CD14-positive monocyte (primary cell): ENCODE measurements at regions not wholly inside any gene's neighbourhood (a gene's known extent, or its start where the extent isn't known, plus 50 kb on each side); places are given as distances from the start of the nearest gene placed in this dataset.
"Not testable (repeated sequence)": the region's sequence is repeated elsewhere in the genome, so short reads cannot be mapped to it uniquely, and the experiment has no call there.

Experiments
- DNase-seq, 3 donors: peaks; one replicate each; pipeline ENCODE4 v3.0.0-alpha.2; 2011 to 2022
- H2AFZ ChIP-seq: 2 replicates; pipeline ENCODE4 v1.6.0; 2012; ENCODE audit warnings: mild to moderate bottlenecking, low read depth, low read length, inconsistent platforms; ENCODE audit not compliant: insufficient read depth, poor library complexity, severe bottlenecking
- H3K27ac ChIP-seq, 2 donors: 1 replicate in 1 of 2; 2 replicates in 1 of 2; pipeline ENCODE4 v1.5.1; 2012 to 2013; ENCODE audit warnings: low read length in 2 of 2, control low read depth in 1 of 2, inconsistent platforms in 1 of 2, low read depth in 1 of 2, mild to moderate bottlenecking in 1 of 2
- H3K27me3 ChIP-seq, 2 donors: one replicate each; pipeline versions ENCODE4 v1.6.0 to v1.6.1; 2011 to 2013; ENCODE audit warnings: low read length in 2 of 2; ENCODE audit not compliant: control insufficient read depth in 2 of 2, insufficient read depth in 2 of 2
- H3K36me3 ChIP-seq, 2 donors: replicated peaks in 1 of 2; 1 replicate in 1 of 2; 2 replicates in 1 of 2; pipeline versions ENCODE4 v1.5.1 to v1.6.1; 2012 to 2013; ENCODE audit warnings: low read length in 2 of 2, control low read depth in 1 of 2, inconsistent platforms in 1 of 2, mild to moderate bottlenecking in 1 of 2; ENCODE audit not compliant: insufficient read depth in 2 of 2, control insufficient read depth in 1 of 2
- H3K4me1 ChIP-seq, 2 donors: 1 replicate in 1 of 2; 2 replicates in 1 of 2; pipeline versions ENCODE4 v1.5.1 to v1.6.1; 2012 to 2013; ENCODE audit warnings: low read length in 2 of 2, control low read depth in 1 of 2, inconsistent platforms in 1 of 2, mild to moderate bottlenecking in 1 of 2, moderate library complexity in 1 of 2; ENCODE audit not compliant: insufficient read depth in 2 of 2, control insufficient read depth in 1 of 2
- H3K4me2 ChIP-seq: replicated peaks from 2 replicates; pipeline ENCODE3; 2012; ENCODE audit warnings: low read length, moderate library complexity, mild to moderate bottlenecking; ENCODE audit not compliant: poor library complexity, severe bottlenecking; ENCODE audit errors: extremely low read depth
- H3K4me3 ChIP-seq, 3 experiments: fragments of 200-600 bp in 1 of 3; sonication (generic) in 1 of 3; replicated peaks in 1 of 3; 1 replicate in 2 of 3; 2 replicates in 1 of 3; pipeline ENCODE4 v1.5.1; 2011 to 2013; ENCODE audit warnings: low read length in 3 of 3, mild to moderate bottlenecking in 3 of 3, control low read depth in 2 of 3, low read depth in 2 of 3, inconsistent platforms in 1 of 3, moderate library complexity in 1 of 3
- H3K79me2 ChIP-seq: 2 replicates; pipeline ENCODE4 v1.6.0; 2012; ENCODE audit warnings: mild to moderate bottlenecking, control low read depth, inconsistent platforms, low read length, moderate library complexity; ENCODE audit not compliant: insufficient read depth
- H3K9ac ChIP-seq: 2 replicates; pipeline ENCODE4 v1.6.0; 2017; ENCODE audit warnings: low read length, mild to moderate bottlenecking; ENCODE audit not compliant: insufficient read depth, poor library complexity, severe bottlenecking
- H3K9me3 ChIP-seq, 2 donors: replicated peaks in 1 of 2; 1 replicate in 1 of 2; 2 replicates in 1 of 2; pipeline versions ENCODE4 v1.5.1 to v1.6.1; 2012 to 2013; ENCODE audit warnings: low read length in 2 of 2, control low read depth in 1 of 2; ENCODE audit not compliant: control insufficient read depth in 1 of 2, insufficient read depth in 1 of 2
- H4K20me1 ChIP-seq: 2 replicates; pipeline ENCODE4 v1.6.0; 2012; ENCODE audit warnings: mild to moderate bottlenecking, low read length, control low read depth, moderate library complexity; ENCODE audit not compliant: insufficient read depth
- H3K27ac Mint-ChIP-seq, 7 donors: one replicate each; pipeline ENCODE4 v1.8.0; 2020; ENCODE audit warnings: mild to moderate bottlenecking in 7 of 7, mixed read lengths in 7 of 7, moderate library complexity in 6 of 7, inconsistent platforms in 2 of 7
- H3K27me3 Mint-ChIP-seq, 3 donors: one replicate each; pipeline ENCODE4 v1.8.0; 2021 to 2022; ENCODE audit warnings: low read depth in 3 of 3, mild to moderate bottlenecking in 3 of 3, mixed read lengths in 3 of 3, moderate library complexity in 3 of 3, inconsistent platforms in 1 of 3
- H3K36me3 Mint-ChIP-seq, 2 donors: one replicate each; pipeline ENCODE4 v1.8.0; 2020; ENCODE audit warnings: mixed read lengths in 2 of 2, inconsistent platforms in 1 of 2, mild to moderate bottlenecking in 1 of 2
- H3K4me1 Mint-ChIP-seq: one replicate; pipeline ENCODE4 v1.8.0; 2020; ENCODE audit warnings: mild to moderate bottlenecking, mixed read lengths
- H3K4me3 Mint-ChIP-seq, 2 donors: one replicate each; pipeline ENCODE4 v1.8.0; 2020; ENCODE audit warnings: mild to moderate bottlenecking in 2 of 2, mixed read lengths in 2 of 2, moderate library complexity in 1 of 2
- H3K9me3 Mint-ChIP-seq, 7 donors: one replicate each; pipeline ENCODE4 v1.8.0; 2020 to 2022; ENCODE audit warnings: mixed read lengths in 7 of 7, mild to moderate bottlenecking in 6 of 7, moderate library complexity in 6 of 7, inconsistent platforms in 2 of 7
- WGBS: methylation state at CpG from one replicate; pipeline ENCODE4 v1.1.5; 2013; ENCODE audit warnings: missing lambda C conversion rate; ENCODE audit not compliant: insufficient coverage; 5-methylcytosine and 5-hydroxymethylcytosine counted together
- intact Hi-C, 2 donors: fragments of 100-400 bp; cut with micrococcal nuclease; formaldehyde crosslinking; loops; one replicate each; pipeline versions ENCODE4 v1.15.0 to v1.15.1; 2023
- TF ChIP-seq, protein P1 (sequence below): fragments of 200-600 bp; IDR thresholded peaks from one replicate; pipeline ENCODE4 v1.8.0; 2022; ENCODE audit warnings: antibody characterized with exemption, mild to moderate bottlenecking

DNA sequence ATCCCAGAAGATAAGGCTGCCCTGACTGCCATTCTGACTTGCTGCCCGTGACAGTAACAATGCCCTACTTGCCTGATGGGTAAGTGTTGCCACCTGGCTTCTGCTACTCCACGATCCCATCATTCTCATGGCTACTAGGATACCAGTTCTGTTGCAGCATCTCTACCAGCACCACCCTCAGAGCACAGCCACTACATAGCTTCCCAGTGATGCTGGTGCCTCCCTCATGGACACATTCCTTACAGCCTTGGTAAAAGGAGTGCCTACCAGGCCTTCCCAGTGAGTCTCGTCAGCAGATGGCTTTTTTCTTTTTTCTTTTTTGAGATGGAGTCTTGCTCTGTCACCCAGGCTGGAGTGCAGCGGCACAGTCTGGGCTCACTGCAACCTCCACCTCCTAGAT, 84.4 kb upstream of the CMKLR1 start:
- Mint-ChIP-seq H3K27me3 (peaks cover 4 to 12% (median 11%) of the 10 kb centered on the region in 3 donors), H3K27ac (no peak overlapping the region)

DNA sequence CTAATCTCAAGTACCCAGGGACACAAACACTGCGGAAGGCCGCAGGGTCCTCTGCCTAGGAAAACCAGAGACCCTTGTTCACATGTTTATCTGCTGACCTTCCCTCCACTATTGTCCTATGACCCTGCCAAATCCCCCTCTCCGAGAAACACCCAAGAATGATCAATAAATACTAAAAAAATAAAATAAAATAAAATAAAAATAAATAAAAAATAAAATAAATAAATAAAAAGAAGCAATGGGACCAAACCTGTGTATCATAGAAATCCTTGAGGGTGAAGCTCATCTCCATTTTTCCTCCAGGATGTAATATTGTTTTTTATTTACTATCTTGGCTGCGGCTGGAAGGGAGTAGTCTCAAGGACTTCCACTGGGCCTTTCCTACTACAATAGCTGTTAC, 82.0 kb upstream of the CMKLR1 start:
- H3K4me3 ChIP-seq, H3K27ac Mint-ChIP-seq, H3K4me1 Mint-ChIP-seq, intact Hi-C loops, H3K4me1 ChIP-seq, H3K79me2 ChIP-seq, H3K27ac ChIP-seq, H3K4me3 Mint-ChIP-seq, H3K9me3 ChIP-seq, H3K36me3 ChIP-seq, H3K9ac ChIP-seq, H3K4me2 ChIP-seq, H3K36me3 Mint-ChIP-seq, DNase-seq, H2AFZ ChIP-seq, H4K20me1 ChIP-seq, H3K27me3 ChIP-seq: not testable (repeated sequence)
- WGBS: no CpG with 5 or more reads among the region's 4 CpGs
- H3K27me3 Mint-ChIP-seq: peaks cover 5 to 11% (median 5%) of the 10 kb centered on the region in 3 donors
- peaks cover 0 to 11% (median 2%) of the 10 kb centered on the region in 7 donors for H3K9me3 Mint-ChIP-seq

More for the DNA sequence above, 84.4 kb upstream of the CMKLR1 start:
- intact Hi-C loops: no loop called here
- Mint-ChIP-seq H3K4me3 (no peak overlapping the region), H3K9me3 (peaks cover 0 to 2% (median 0%) of the 10 kb centered on the region in 7 donors), H3K4me1 (no peaks in the 10 kb centered on the region), H3K36me3 (no peaks in the 10 kb centered on the region)
- no peak overlapping the region for H3K4me2 ChIP-seq
- H4K20me1 ChIP-seq: no peaks in the 10 kb centered on the region
- peaks cover 0 to 3% of the 10 kb centered on the region in 2 donors for H3K27me3 ChIP-seq
- no peaks in the 10 kb centered on the region for H3K4me1 ChIP-seq
- H3K27ac ChIP-seq: no peak overlapping the region
- H3K9me3 ChIP-seq: no peaks in the 10 kb centered on the region
- no peaks in the 10 kb centered on the region for H3K79me2 ChIP-seq
- H3K4me3 ChIP-seq: no peak overlapping the region
- 78% methylated on average over 2 of the region's 4 CpGs for WGBS
- H3K9ac ChIP-seq: no peak overlapping the region
- TF ChIP-seq, protein P1, sequence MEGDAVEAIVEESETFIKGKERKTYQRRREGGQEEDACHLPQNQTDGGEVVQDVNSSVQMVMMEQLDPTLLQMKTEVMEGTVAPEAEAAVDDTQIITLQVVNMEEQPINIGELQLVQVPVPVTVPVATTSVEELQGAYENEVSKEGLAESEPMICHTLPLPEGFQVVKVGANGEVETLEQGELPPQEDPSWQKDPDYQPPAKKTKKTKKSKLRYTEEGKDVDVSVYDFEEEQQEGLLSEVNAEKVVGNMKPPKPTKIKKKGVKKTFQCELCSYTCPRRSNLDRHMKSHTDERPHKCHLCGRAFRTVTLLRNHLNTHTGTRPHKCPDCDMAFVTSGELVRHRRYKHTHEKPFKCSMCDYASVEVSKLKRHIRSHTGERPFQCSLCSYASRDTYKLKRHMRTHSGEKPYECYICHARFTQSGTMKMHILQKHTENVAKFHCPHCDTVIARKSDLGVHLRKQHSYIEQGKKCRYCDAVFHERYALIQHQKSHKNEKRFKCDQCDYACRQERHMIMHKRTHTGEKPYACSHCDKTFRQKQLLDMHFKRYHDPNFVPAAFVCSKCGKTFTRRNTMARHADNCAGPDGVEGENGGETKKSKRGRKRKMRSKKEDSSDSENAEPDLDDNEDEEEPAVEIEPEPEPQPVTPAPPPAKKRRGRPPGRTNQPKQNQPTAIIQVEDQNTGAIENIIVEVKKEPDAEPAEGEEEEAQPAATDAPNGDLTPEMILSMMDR: no peak
- DNase-seq: no peak
- no peaks in the 10 kb centered on the region for H3K36me3 ChIP-seq
- no peak overlapping the region for H2AFZ ChIP-seq

DNA sequence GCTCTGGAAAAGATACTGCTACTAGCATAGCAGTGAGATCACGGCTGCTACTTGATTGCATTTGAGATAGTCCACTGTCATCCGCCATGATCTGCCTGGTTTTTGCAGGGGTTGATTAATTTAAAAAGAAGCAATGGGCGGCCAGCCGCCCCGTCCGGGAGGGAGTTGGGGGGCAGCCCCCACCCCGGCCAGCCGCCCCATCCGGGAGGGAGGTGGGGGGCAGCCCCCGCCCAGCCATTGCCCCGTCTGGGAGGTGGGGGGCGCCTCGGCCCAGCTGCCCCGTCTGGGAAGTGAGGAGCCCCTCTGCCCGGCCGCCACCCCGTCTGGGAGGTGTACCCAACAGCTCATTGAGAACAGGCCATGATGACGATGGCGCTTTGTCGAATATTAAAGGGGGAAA, 81.3 kb upstream of the CMKLR1 start:
- Mint-ChIP-seq H3K9me3 (peaks cover 0 to 11% (median 2%) of the 10 kb centered on the region in 7 donors), H3K27me3 (peaks cover 5 to 12% (median 5%) of the 10 kb centered on the region in 3 donors)
- H3K4me1 Mint-ChIP-seq, H3K4me3 ChIP-seq, intact Hi-C loops, H3K4me2 ChIP-seq, H3K9ac ChIP-seq, H3K79me2 ChIP-seq, H3K27me3 ChIP-seq, H3K36me3 Mint-ChIP-seq, H3K27ac ChIP-seq, H3K4me3 Mint-ChIP-seq, H4K20me1 ChIP-seq, DNase-seq, H2AFZ ChIP-seq, H3K36me3 ChIP-seq, H3K9me3 ChIP-seq, H3K4me1 ChIP-seq, H3K27ac Mint-ChIP-seq: not testable (repeated sequence)
- WGBS: 94% methylated on average over 7 of the region's 20 CpGs
